HepG2 (cell line): ENCODE measurements at regions not wholly inside any gene's neighbourhood (a gene's known extent, or its start where the extent isn't known, plus 50 kb on each side); places are given as distances from the start of the nearest gene placed in this dataset.

ENCODE experiments used
- EZH2 ChIP-seq: conservative IDR thresholded peaks from 2 replicates; pipeline ENCODE4 v1.6.1; 2012; ENCODE audit warnings: mild to moderate bottlenecking, low read depth, low read length, moderate library complexity
- FOSL2 ChIP-seq: sonication (generic); formaldehyde crosslinking; IDR thresholded peaks from 2 replicates; pipeline ENCODE4 v1.4.0; 2020; ENCODE audit warnings: missing genetic modification reagents
- FOXA3 ChIP-seq: IDR thresholded peaks from 2 replicates; pipeline ENCODE4 v1.6.1; 2016; ENCODE audit warnings: missing genetic modification reagents, missing compliant biosample characterization
- HMG20B ChIP-seq: conservative IDR thresholded peaks from 2 replicates; pipeline ENCODE4 v1.6.1; 2016; ENCODE audit warnings: missing genetic modification reagents, missing compliant biosample characterization
- IKZF1 ChIP-seq: fragments of 450-650 bp; IDR thresholded peaks from 2 replicates; pipeline ENCODE4 v1.7.1; 2016
- IKZF4 ChIP-seq: sonication (generic); formaldehyde crosslinking; IDR thresholded peaks from 2 replicates; pipeline ENCODE4 v1.5.1; 2020; ENCODE audit warnings: borderline replicate concordance, mild to moderate bottlenecking, low read depth, missing genetic modification reagents; ENCODE audit errors: not compliant biosample characterization
- MYC ChIP-seq: sonication (generic); formaldehyde crosslinking; IDR thresholded peaks from 2 replicates; pipeline ENCODE4 v1.9.0; 2021; ENCODE audit warnings: missing genetic modification reagents, borderline replicate concordance
- PATZ1 ChIP-seq: sonication (generic); formaldehyde crosslinking; IDR thresholded peaks from 2 replicates; pipeline ENCODE4 v1.4.0; 2020; ENCODE audit warnings: missing genetic modification reagents
- PAWR ChIP-seq: sonication (generic); formaldehyde crosslinking; IDR thresholded peaks from 2 replicates; pipeline ENCODE4 v1.4.0; 2020; ENCODE audit warnings: missing genetic modification reagents, mild to moderate bottlenecking, borderline replicate concordance
- PHB2 ChIP-seq: fragments of 450-650 bp; IDR thresholded peaks from 2 replicates; pipeline ENCODE4 v1.6.1; 2018; ENCODE audit not compliant: partially characterized antibody
- PHF21A ChIP-seq: sonication (generic); formaldehyde crosslinking; IDR thresholded peaks from 2 replicates; pipeline ENCODE4 v1.5.0; 2020; ENCODE audit warnings: mild to moderate bottlenecking, missing genetic modification reagents
- PITX1 ChIP-seq: sonication (generic); formaldehyde crosslinking; IDR thresholded peaks from 2 replicates; pipeline ENCODE4 v1.5.1; 2020; ENCODE audit warnings: mild to moderate bottlenecking, missing genetic modification reagents
- SSRP1 ChIP-seq: IDR thresholded peaks from 2 replicates; pipeline ENCODE4 v1.6.1; 2016; ENCODE audit warnings: control low read depth
- ZMAT3 ChIP-seq: sonication (generic); formaldehyde crosslinking; conservative IDR thresholded peaks from 2 replicates; pipeline ENCODE4 v1.7.0; 2021; ENCODE audit warnings: missing genetic modification reagents
- ZNF256 ChIP-seq: sonication (generic); formaldehyde crosslinking; conservative IDR thresholded peaks from 2 replicates; pipeline ENCODE4 v1.4.0; 2020; ENCODE audit warnings: missing genetic modification reagents
- ZNF292 ChIP-seq: sonication (generic); formaldehyde crosslinking; IDR thresholded peaks from 2 replicates; pipeline ENCODE4 v1.8.1; 2022; ENCODE audit warnings: mild to moderate bottlenecking, low read depth, missing genetic modification reagents, borderline replicate concordance
- ZNF430 ChIP-seq: sonication (generic); formaldehyde crosslinking; IDR thresholded peaks from 2 replicates; pipeline ENCODE4 v1.9.0; 2021; ENCODE audit warnings: mild to moderate bottlenecking, missing genetic modification reagents
- ZNF749 ChIP-seq: sonication (generic); formaldehyde crosslinking; IDR thresholded peaks from 2 replicates; pipeline ENCODE4 v1.8.0; 2022; ENCODE audit warnings: mild to moderate bottlenecking, missing genetic modification reagents, moderate library complexity, borderline replicate concordance
- ZNF768 ChIP-seq: sonication (generic); formaldehyde crosslinking; IDR thresholded peaks from 2 replicates; pipeline ENCODE4 v1.4.0; 2020; ENCODE audit warnings: missing genetic modification reagents
- TF ChIP-seq, protein P1 (sequence below): sonication (generic); formaldehyde crosslinking; IDR thresholded peaks from 2 replicates; pipeline ENCODE4 v1.9.0; 2021; ENCODE audit warnings: missing genetic modification reagents, mild to moderate bottlenecking, borderline replicate concordance
- TF ChIP-seq, protein P2 (sequence below): IDR thresholded peaks from 2 replicates; pipeline ENCODE4 v1.6.1; 2012; ENCODE audit warnings: inconsistent platforms
- TF ChIP-seq, protein P3 (sequence below): sonication (generic); formaldehyde crosslinking; IDR thresholded peaks from 2 replicates; pipeline ENCODE4 v1.8.1; 2023; ENCODE audit warnings: mild to moderate bottlenecking, missing genetic modification reagents
- TF ChIP-seq, protein P4 (sequence below): IDR thresholded peaks from 2 replicates; pipeline ENCODE4 v1.6.1; 2018; ENCODE audit warnings: missing genetic modification reagents, mild to moderate bottlenecking, missing compliant biosample characterization

- peak; percentile 56; the same call in 1 of the 2 replicates for TF ChIP-seq ZNF768 (CRISPR knock-in tag)
- TF ChIP-seq FOSL2 (CRISPR knock-in tag): peak; percentile 24; the same call in 1 of the 2 replicates
- TF ChIP-seq ZNF749 (CRISPR knock-in tag): no peak
- TF ChIP-seq, protein P1, sequence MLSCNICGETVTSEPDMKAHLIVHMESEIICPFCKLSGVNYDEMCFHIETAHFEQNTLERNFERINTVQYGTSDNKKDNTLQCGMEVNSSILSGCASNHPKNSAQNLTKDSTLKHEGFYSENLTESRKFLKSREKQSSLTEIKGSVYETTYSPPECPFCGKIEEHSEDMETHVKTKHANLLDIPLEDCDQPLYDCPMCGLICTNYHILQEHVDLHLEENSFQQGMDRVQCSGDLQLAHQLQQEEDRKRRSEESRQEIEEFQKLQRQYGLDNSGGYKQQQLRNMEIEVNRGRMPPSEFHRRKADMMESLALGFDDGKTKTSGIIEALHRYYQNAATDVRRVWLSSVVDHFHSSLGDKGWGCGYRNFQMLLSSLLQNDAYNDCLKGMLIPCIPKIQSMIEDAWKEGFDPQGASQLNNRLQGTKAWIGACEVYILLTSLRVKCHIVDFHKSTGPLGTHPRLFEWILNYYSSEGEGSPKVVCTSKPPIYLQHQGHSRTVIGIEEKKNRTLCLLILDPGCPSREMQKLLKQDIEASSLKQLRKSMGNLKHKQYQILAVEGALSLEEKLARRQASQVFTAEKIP (CRISPR knock-in tag): no peak
- TF ChIP-seq PITX1 (CRISPR knock-in tag): peak; percentile 78
- no peak for TF ChIP-seq SSRP1 (CRISPR knock-in tag)
- TF ChIP-seq, protein P2, sequence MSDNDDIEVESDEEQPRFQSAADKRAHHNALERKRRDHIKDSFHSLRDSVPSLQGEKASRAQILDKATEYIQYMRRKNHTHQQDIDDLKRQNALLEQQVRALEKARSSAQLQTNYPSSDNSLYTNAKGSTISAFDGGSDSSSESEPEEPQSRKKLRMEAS: no peak
- 0 out of 2 replicates have a peak, but pooled peaks have one; percentile 26 for TF ChIP-seq FOXA3 (CRISPR knock-in tag)
- no peak for TF ChIP-seq ZNF256 (CRISPR knock-in tag)
- no peak for TF ChIP-seq IKZF4
- peak; percentile 12; the same call in 1 of the 2 replicates for TF ChIP-seq PATZ1 (CRISPR knock-in tag)
- TF ChIP-seq PHB2: no peak
- TF ChIP-seq EZH2: no peak
- 0 out of 2 replicates have a peak, but pooled peaks have one; percentile 69 for TF ChIP-seq ZMAT3 (CRISPR knock-in tag)
- TF ChIP-seq PAWR (CRISPR knock-in tag): no peak
- no peak for TF ChIP-seq HMG20B (CRISPR knock-in tag)
- TF ChIP-seq ZNF292 (CRISPR knock-in tag): peak; percentile 97
- TF ChIP-seq, protein P3, sequence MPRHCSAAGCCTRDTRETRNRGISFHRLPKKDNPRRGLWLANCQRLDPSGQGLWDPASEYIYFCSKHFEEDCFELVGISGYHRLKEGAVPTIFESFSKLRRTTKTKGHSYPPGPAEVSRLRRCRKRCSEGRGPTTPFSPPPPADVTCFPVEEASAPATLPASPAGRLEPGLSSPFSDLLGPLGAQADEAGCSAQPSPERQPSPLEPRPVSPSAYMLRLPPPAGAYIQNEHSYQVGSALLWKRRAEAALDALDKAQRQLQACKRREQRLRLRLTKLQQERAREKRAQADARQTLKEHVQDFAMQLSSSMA (CRISPR knock-in tag): peak; percentile 26; the same call in 1 of the 2 replicates
- TF ChIP-seq IKZF1: no peak
- TF ChIP-seq MYC (CRISPR knock-in tag): no peak
- peak; percentile 88 for TF ChIP-seq PHF21A (CRISPR knock-in tag)
- TF ChIP-seq, protein P4, sequence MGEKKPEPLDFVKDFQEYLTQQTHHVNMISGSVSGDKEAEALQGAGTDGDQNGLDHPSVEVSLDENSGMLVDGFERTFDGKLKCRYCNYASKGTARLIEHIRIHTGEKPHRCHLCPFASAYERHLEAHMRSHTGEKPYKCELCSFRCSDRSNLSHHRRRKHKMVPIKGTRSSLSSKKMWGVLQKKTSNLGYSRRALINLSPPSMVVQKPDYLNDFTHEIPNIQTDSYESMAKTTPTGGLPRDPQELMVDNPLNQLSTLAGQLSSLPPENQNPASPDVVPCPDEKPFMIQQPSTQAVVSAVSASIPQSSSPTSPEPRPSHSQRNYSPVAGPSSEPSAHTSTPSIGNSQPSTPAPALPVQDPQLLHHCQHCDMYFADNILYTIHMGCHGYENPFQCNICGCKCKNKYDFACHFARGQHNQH (CRISPR knock-in tag): peak; percentile 44
- TF ChIP-seq ZNF430: peak; percentile 87; the same call in 1 of the 2 replicates
Observed at GRCh38 chr17:68733241-68734176, 132.3 kb upstream of the FAM20A start (continued).
